Adrenal gland (tissue), 9 donors: ENCODE measurements at regions not wholly inside any gene's neighbourhood (a gene's known extent, or its start where the extent isn't known, plus 50 kb on each side); places are given as distances from the start of the nearest gene placed in this dataset.

ENCODE experiments used
- DNase-seq, 7 donors: peaks; one replicate each; pipeline ENCODE4 v3.0.0-alpha.2; 2019 to 2020
- H3K27ac ChIP-seq, 5 donors: fragments of 200-600 bp; sonication (generic) in 4 of 5; 1 replicate in 3 of 5; 2 replicates in 2 of 5; pipeline versions ENCODE4 v1.5.1 to v1.8.0; 2016 to 2020; ENCODE audit warnings: mild to moderate bottlenecking in 1 of 5
- H3K27me3 ChIP-seq: fragments of 200-600 bp; 2 replicates; pipeline ENCODE4 v1.8.0; 2021
- H3K36me3 ChIP-seq, 2 donors: fragments of 200-600 bp; replicated peaks in 1 of 2; 1 replicate in 1 of 2; 2 replicates in 1 of 2; pipeline versions ENCODE4 v1.5.1 to v1.8.0; 2018 to 2022
- H3K4me1 ChIP-seq, 2 donors: fragments of 200-600 bp; replicated peaks in 1 of 2; 1 replicate in 1 of 2; 2 replicates in 1 of 2; pipeline versions ENCODE4 v1.5.1 to v1.8.0; 2018 to 2021
- H3K4me3 ChIP-seq, 4 donors: fragments of 200-600 bp; sonication (generic) in 3 of 4; one replicate each; pipeline ENCODE4 v1.5.1; 2016 to 2018
- H3K9me3 ChIP-seq, 3 donors: fragments of 200-600 bp; sonication (generic) in 1 of 3; replicated peaks in 1 of 3; 1 replicate in 2 of 3; 2 replicates in 1 of 3; pipeline versions ENCODE4 v1.5.1 to v1.8.0; 2016 to 2021
- POLR2A ChIP-seq, 2 donors: fragments of 450-650 bp; IDR thresholded peaks; one replicate each; pipeline ENCODE4 v1.6.1; 2017; ENCODE audit warnings: antibody characterized with exemption in 2 of 2, mild to moderate bottlenecking in 2 of 2, moderate library complexity in 1 of 2
- WGBS, 4 donors: extraction: QIAGEN DNeasy Blood & Tissue Kit in 2 of 4; methylation state at CpG; one replicate each; pipeline versions ENCODE4 v1.1.5 to v1.1.7; 2013 to 2017; 5-methylcytosine and 5-hydroxymethylcytosine counted together
- intact Hi-C, 2 donors: fragments of 100-400 bp; cut with DNase I; formaldehyde crosslinking; loops; one replicate each; pipeline versions ENCODE4 v1.14.1 to v1.15.0; 2022 to 2023
- TF ChIP-seq, protein P1 (sequence below), 6 experiments: fragments of 450-650 bp in 4 of 6; fragments of 200-600 bp in 2 of 6; sonication (generic) in 1 of 6; IDR thresholded peaks; 1 replicate in 5 of 6; 2 replicates in 1 of 6; pipeline versions ENCODE4 v1.5.1 to v1.8.0; 2016 to 2021; ENCODE audit warnings: antibody characterized with exemption in 6 of 6, mild to moderate bottlenecking in 2 of 6, moderate library complexity in 1 of 6
- donor health status: healthy with polysubstance abuse.
- donor health status: Bipolar disorder and iron deficiency.
- donor health status: DM: yes; HTN: yes; CAD: no.
- donor health status: DM: no; HTN: no; CAD: no.
- donor health status: DM: no; HTN: no; CAD: no.

DNA sequence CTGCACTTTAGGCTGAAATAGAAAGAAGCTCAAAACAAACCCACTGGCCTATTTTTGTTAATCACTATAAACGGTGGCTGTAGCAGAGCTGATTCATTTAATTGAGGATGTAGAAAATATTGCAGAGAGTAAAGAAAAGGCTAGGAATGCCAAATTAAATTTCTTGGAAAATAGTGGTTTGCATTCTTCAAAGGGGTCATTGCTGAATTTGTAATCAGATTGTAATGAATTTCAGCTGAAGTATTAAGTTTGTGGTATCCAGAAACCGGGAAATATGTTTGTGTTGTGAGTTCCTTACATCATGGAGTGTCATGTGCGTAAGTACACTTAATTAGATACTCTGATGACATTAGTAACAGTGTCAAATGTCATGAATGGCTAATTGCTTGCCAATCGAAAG, 203.0 kb downstream of the SAMD5 start:
- intact Hi-C loops, result no loop called here
- Histone ChIP-seq H3K27me3 (no peaks in the 10 kb centered on the region), H3K27ac (no peak overlapping the region), H3K4me1 (no peaks in the 10 kb centered on the region), H3K9me3 (no peaks in the 10 kb centered on the region), H3K36me3 (no peaks in the 10 kb centered on the region), H3K4me3 (no peak overlapping the region)
- DNase-seq, result no peak
- TF ChIP-seq POLR2A (IDR thresholded peaks at IDR 0.05), result no peak
- 63 to 71% (median 65%) methylated on average over 4 of the region's 4 CpGs for WGBS, 4 donors

DNA sequence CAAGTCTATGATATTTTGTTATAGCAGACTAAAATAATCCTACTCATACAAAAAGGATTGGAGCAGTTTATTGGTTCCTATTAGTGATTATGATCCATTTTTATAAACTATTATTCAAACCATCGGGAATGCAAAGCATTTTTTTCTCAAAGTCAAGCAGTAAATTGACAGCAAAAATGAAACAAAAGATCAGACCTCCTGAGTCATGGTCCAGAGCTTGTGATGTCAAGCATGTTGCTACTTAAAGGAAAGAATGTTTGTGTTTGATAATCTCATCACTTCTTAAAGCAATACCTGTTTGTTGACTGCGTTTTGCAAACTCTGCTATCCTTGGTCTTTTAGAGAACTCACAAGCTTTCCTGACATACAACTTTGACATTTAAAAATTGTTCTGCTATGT, 204.4 kb downstream of the SAMD5 start:
- Histone ChIP-seq H3K27ac (no peak overlapping the region), H3K4me1 (no peaks in the 10 kb centered on the region), H3K4me3 (no peak overlapping the region), H3K36me3 (no peaks in the 10 kb centered on the region), H3K9me3 (no peaks in the 10 kb centered on the region), H3K27me3 (no peaks in the 10 kb centered on the region)
- DNase-seq, result no peak
- intact Hi-C loops, result no loop called here
- TF ChIP-seq, protein P1, sequence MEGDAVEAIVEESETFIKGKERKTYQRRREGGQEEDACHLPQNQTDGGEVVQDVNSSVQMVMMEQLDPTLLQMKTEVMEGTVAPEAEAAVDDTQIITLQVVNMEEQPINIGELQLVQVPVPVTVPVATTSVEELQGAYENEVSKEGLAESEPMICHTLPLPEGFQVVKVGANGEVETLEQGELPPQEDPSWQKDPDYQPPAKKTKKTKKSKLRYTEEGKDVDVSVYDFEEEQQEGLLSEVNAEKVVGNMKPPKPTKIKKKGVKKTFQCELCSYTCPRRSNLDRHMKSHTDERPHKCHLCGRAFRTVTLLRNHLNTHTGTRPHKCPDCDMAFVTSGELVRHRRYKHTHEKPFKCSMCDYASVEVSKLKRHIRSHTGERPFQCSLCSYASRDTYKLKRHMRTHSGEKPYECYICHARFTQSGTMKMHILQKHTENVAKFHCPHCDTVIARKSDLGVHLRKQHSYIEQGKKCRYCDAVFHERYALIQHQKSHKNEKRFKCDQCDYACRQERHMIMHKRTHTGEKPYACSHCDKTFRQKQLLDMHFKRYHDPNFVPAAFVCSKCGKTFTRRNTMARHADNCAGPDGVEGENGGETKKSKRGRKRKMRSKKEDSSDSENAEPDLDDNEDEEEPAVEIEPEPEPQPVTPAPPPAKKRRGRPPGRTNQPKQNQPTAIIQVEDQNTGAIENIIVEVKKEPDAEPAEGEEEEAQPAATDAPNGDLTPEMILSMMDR (IDR thresholded peaks at IDR 0.05), result no peak
- no peak for TF ChIP-seq POLR2A (IDR thresholded peaks at IDR 0.05)
- 77 to 91% (median 85%) methylated on average over 2 of the region's 2 CpGs for WGBS, 4 donors

DNA sequence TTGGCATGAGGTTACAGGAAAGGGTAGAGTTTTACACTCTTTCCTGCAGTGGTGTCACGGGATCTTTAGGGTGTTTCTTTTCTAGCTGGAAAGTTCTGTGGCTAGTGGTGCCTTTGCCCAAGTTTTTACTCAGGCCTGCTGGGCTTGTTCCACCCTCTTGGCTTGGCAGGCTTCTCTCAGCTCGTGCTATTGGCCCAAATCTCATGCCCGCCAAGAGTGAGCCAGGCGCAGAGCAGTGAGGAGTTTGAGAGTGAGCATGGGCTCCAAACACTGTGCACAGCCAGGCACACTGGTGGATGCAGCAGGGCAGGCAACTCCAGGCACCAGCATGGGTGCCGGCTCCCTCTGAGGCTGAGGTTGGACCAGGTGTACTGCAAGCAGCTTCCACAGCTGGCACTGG, 206.5 kb downstream of the SAMD5 start:
- WGBS, 4 donors, result 76 to 85% (median 81%) methylated on average over 2 to 5 of the region's 5 CpGs
- no peaks in the 10 kb centered on the region for H3K27me3 ChIP-seq
- no peak for DNase-seq
- no peak overlapping the region for H3K27ac ChIP-seq
- no peaks in the 10 kb centered on the region for H3K4me1 ChIP-seq
- TF ChIP-seq, protein P1 (IDR thresholded peaks at IDR 0.05), result no peak
- TF ChIP-seq POLR2A (IDR thresholded peaks at IDR 0.05), result no peak
- no peak overlapping the region for H3K4me3 ChIP-seq
- no peaks in the 10 kb centered on the region for H3K36me3 ChIP-seq
- intact Hi-C loops, result no loop called here
- no peaks in the 10 kb centered on the region for H3K9me3 ChIP-seq

DNA sequence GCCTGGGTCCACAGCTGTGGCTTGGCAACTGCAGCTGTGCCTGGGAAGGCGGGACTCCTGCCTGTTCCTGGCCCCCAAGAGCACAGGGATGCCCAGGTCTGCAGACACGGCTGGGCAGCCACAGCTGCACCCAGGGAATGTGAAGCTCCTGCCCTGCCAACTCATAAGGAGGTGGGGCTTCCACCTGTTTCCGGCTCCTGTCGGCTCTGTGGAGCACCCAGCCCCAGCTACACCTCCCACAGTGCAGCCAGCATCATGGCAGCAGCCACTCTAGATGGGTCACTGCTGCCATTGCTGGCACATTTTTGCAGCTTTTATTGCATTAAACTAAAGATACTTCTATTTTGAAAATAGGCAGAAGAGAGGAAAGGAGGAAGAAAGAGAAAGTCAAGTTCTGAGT, 207.9 kb downstream of the SAMD5 start:
- H3K9me3 ChIP-seq, result no peaks in the 10 kb centered on the region
- no peak overlapping the region for H3K27ac ChIP-seq
- no peak for DNase-seq
- H3K4me1 ChIP-seq, result no peaks in the 10 kb centered on the region
- H3K4me3 ChIP-seq, result no peak overlapping the region
- no peak for TF ChIP-seq POLR2A (IDR thresholded peaks at IDR 0.05)
- TF ChIP-seq, protein P1 (IDR thresholded peaks at IDR 0.05), result no peak
- intact Hi-C loops, result no loop called here
- no peaks in the 10 kb centered on the region for H3K36me3 ChIP-seq
- no peaks in the 10 kb centered on the region for H3K27me3 ChIP-seq
- WGBS, 4 donors, result 67 to 88% (median 75%) methylated on average over 2 to 4 of the region's 4 CpGs

DNA sequence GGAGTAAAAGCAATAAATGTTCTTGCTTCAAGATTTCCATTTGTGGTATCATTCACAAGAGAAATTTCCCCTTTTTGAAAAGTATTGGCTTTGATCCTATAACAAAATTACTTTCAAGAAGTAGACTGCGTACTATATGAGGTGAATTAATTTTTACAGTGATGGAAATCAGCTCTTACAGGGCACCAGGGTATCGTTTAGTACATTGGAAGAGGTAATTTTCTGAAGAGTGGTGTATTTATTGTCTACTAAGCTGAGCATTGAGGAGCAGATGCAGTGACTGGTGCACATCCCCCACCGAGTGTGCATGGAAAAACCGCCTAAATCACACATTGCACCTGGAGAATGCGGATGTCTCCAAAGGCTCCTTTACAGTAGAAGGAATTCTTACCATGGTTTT, 209.5 kb downstream of the SAMD5 start:
- no peak for DNase-seq
- 59 to 74% (median 67%) methylated on average over 5 of the region's 5 CpGs for WGBS, 4 donors
- intact Hi-C loops, result no loop called here
- no peak overlapping the region for H3K27ac ChIP-seq
- H3K4me1 ChIP-seq, result no peaks in the 10 kb centered on the region
- H3K27me3 ChIP-seq, result no peaks in the 10 kb centered on the region
- H3K36me3 ChIP-seq, result no peaks in the 10 kb centered on the region
- TF ChIP-seq, protein P1 (IDR thresholded peaks at IDR 0.05), result no peak
- TF ChIP-seq POLR2A (IDR thresholded peaks at IDR 0.05), result no peak
- no peak overlapping the region for H3K4me3 ChIP-seq
- no peaks in the 10 kb centered on the region for H3K9me3 ChIP-seq
